HFFc6 (cell line): ENCODE measurements at regions not wholly inside any gene's neighbourhood (a gene's known extent, or its start where the extent isn't known, plus 50 kb on each side); places are given as distances from the start of the nearest gene placed in this dataset.

Source experiments
- DNase-seq: peaks from one replicate; pipeline ENCODE4 v3.0.0-alpha.2; 2018
- H3K27ac Mint-ChIP-seq: 2 replicates; pipeline ENCODE4 v1.8.0; 2020; ENCODE audit warnings: mild to moderate bottlenecking, mixed read lengths
- H3K27me3 Mint-ChIP-seq: 2 replicates; pipeline ENCODE4 v1.8.0; 2021; ENCODE audit warnings: mild to moderate bottlenecking, moderate library complexity, mixed read lengths; ENCODE audit not compliant: insufficient read depth
- H3K36me3 Mint-ChIP-seq: 2 replicates; pipeline ENCODE4 v1.8.0; 2021; ENCODE audit warnings: low read depth, mixed read lengths
- H3K4me1 Mint-ChIP-seq: 2 replicates; pipeline ENCODE4 v1.8.0; 2020; ENCODE audit warnings: low read depth, mixed read lengths
- H3K4me3 Mint-ChIP-seq: 2 replicates; pipeline ENCODE4 v1.8.0; 2020; ENCODE audit warnings: mild to moderate bottlenecking, moderate library complexity, mixed read lengths
- H3K9me3 Mint-ChIP-seq: 2 replicates; pipeline ENCODE4 v1.8.0; 2020; ENCODE audit warnings: mild to moderate bottlenecking, mixed read lengths
- CTCF ChIP-seq: fragments of 200-600 bp; sonication (generic); IDR thresholded peaks from 2 replicates; pipeline ENCODE4 v1.5.0; 2021; ENCODE audit warnings: antibody characterized with exemption, mild to moderate bottlenecking

GRCh38 chr5:68464424-68464823, 248.9 kb downstream of the PIK3R1 start:
- no peak for TF ChIP-seq CTCF
- H3K9me3 Mint-ChIP-seq: no peaks in the 10 kb centered on the region
- H3K4me3 Mint-ChIP-seq: no peak overlapping the region
- no peaks in the 10 kb centered on the region for H3K36me3 Mint-ChIP-seq
- H3K27me3 Mint-ChIP-seq: no peaks in the 10 kb centered on the region
- H3K27ac Mint-ChIP-seq: no peak overlapping the region
- peaks cover 9% of the 10 kb centered on the region for H3K4me1 Mint-ChIP-seq
- DNase-seq: no peak

GRCh38 chr5:68465133-68465532, 249.6 kb downstream of the PIK3R1 start:
- Mint-ChIP-seq H3K27ac (no peak overlapping the region), H3K36me3 (no peaks in the 10 kb centered on the region), H3K27me3 (peaks cover under 1% of the 10 kb centered on the region; the same call in 1 of the 2 replicates), H3K4me3 (no peak overlapping the region), H3K9me3 (no peaks in the 10 kb centered on the region), H3K4me1 (peaks cover 2% of the 10 kb centered on the region; the same call in 1 of the 2 replicates)
- no peak for TF ChIP-seq CTCF
- DNase-seq: no peak

GRCh38 chr5:68465934-68466551, 250.5 kb downstream of the PIK3R1 start:
- Mint-ChIP-seq H3K36me3 (no peaks in the 10 kb centered on the region), H3K4me1 (no peaks in the 10 kb centered on the region), H3K4me3 (no peak overlapping the region), H3K27ac (no peak overlapping the region), H3K27me3 (peaks cover 3% of the 10 kb centered on the region), H3K9me3 (no peaks in the 10 kb centered on the region)
- DNase-seq: no peak
- no peak for TF ChIP-seq CTCF

GRCh38 chr5:68467208-68467607, 251.7 kb downstream of the PIK3R1 start:
- no peak overlapping the region for H3K27ac Mint-ChIP-seq
- TF ChIP-seq CTCF: no peak
- H3K4me3 Mint-ChIP-seq: no peak overlapping the region
- no peak for DNase-seq
- no peaks in the 10 kb centered on the region for H3K36me3 Mint-ChIP-seq
- no peaks in the 10 kb centered on the region for H3K4me1 Mint-ChIP-seq
- H3K9me3 Mint-ChIP-seq: no peaks in the 10 kb centered on the region
- H3K27me3 Mint-ChIP-seq: peaks cover 3% of the 10 kb centered on the region

GRCh38 chr5:68467794-68468193, 252.2 kb downstream of the PIK3R1 start:
- Mint-ChIP-seq H3K27ac (no peak overlapping the region), H3K9me3 (no peaks in the 10 kb centered on the region), H3K27me3 (peaks cover 3% of the 10 kb centered on the region), H3K4me3 (no peak overlapping the region), H3K36me3 (no peaks in the 10 kb centered on the region), H3K4me1 (no peaks in the 10 kb centered on the region)
- TF ChIP-seq CTCF: no peak
- DNase-seq: no peak

GRCh38 chr5:68468322-68468721, 252.8 kb downstream of the PIK3R1 start:
- H3K27ac Mint-ChIP-seq: no peak overlapping the region
- TF ChIP-seq CTCF: no peak
- peaks cover 3% of the 10 kb centered on the region for H3K27me3 Mint-ChIP-seq
- no peak overlapping the region for H3K4me3 Mint-ChIP-seq
- H3K36me3 Mint-ChIP-seq: no peaks in the 10 kb centered on the region
- DNase-seq: no peak
- no peaks in the 10 kb centered on the region for H3K9me3 Mint-ChIP-seq
- no peaks in the 10 kb centered on the region for H3K4me1 Mint-ChIP-seq
